ENCODE measurements at regions not wholly inside any gene's neighbourhood (a gene's known extent, or its start where the extent isn't known, plus 50 kb on each side); places are given as distances from the start of the nearest gene placed in this dataset.

GRCh38 chr1:84759756-84760155 is 69.5 kb upstream of the SSX2IP start:
- Mint-ChIP-seq H3K27me3 (peaks cover 8% of the 10 kb centered on the region), H3K9me3 (no peaks in the 10 kb centered on the region), H3K4me3 (no peak overlapping the region), H3K27ac (no peak overlapping the region), H3K4me1 (ENCODE audit: low read depth) (peaks cover 7% of the 10 kb centered on the region), H3K36me3 (ENCODE audit: low read depth) (no peaks in the 10 kb centered on the region)

GRCh38 chr1:84758968-84759491 is 68.8 kb upstream of the SSX2IP start:
- Mint-ChIP-seq H3K36me3 (ENCODE audit: low read depth) (no peaks in the 10 kb centered on the region), H3K27me3 (peaks cover 8% of the 10 kb centered on the region), H3K4me1 (ENCODE audit: low read depth) (peaks cover 7% of the 10 kb centered on the region), H3K4me3 (peak overlapping the region; percentile 56), H3K9me3 (no peaks in the 10 kb centered on the region), H3K27ac (no peak overlapping the region)

DNA sequence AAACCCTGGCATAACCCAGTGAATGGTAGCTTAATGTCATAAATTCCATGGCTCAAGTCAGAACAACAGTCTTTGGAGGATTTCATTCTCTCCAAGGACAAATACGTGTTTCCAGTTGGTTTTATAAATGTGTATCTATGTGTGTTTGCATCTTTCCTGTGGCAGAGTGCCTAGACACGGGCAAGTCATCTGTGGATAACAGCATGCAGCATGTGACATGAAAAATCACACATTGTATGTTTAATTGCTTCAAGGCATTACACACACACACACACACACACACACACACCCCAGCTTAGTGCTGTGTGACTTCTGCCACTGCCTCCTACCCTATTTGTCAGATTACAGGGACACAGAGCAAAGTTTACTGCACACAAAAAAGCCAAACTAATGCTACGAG is 68.2 kb upstream of the SSX2IP start:
- peaks cover 8% of the 10 kb centered on the region for H3K27me3 Mint-ChIP-seq
- no peak overlapping the region for H3K4me3 Mint-ChIP-seq
- no peak overlapping the region for H3K27ac Mint-ChIP-seq
- no peaks in the 10 kb centered on the region for H3K36me3 Mint-ChIP-seq (ENCODE audit: low read depth)
- no peaks in the 10 kb centered on the region for H3K9me3 Mint-ChIP-seq
- peaks cover 7% of the 10 kb centered on the region for H3K4me1 Mint-ChIP-seq (ENCODE audit: low read depth)

DNA sequence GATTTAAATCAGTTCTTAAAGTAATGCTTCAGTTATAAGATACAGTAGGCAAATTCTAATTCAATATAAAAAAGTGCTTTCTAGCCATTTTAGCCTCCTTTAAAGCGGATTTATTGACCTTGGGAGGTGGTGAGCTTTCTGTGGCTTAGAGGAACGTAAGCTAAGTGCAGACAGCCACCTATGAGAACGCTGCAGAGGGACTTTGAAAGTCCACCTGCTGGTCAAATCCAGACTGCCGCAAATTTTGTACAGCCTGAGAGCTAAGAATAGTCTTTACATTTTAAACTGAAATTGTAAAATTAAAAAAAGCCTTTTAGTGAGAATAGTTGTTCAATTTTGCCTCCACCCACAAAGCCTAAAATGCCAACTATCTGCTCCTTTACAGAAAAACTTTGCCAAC is 67.0 kb upstream of the SSX2IP start:
- no peak overlapping the region for H3K27ac Mint-ChIP-seq
- H3K4me3 Mint-ChIP-seq: no peak overlapping the region
- peaks cover 7% of the 10 kb centered on the region for H3K4me1 Mint-ChIP-seq (ENCODE audit: low read depth)
- H3K9me3 Mint-ChIP-seq: no peaks in the 10 kb centered on the region
- H3K36me3 Mint-ChIP-seq (ENCODE audit: low read depth): no peaks in the 10 kb centered on the region
- H3K27me3 Mint-ChIP-seq: peaks cover 11% of the 10 kb centered on the region

- no peaks in the 10 kb centered on the region for H3K9me3 Mint-ChIP-seq
- peaks cover 11% of the 10 kb centered on the region for H3K27me3 Mint-ChIP-seq
- no peak overlapping the region for H3K27ac Mint-ChIP-seq
- H3K36me3 Mint-ChIP-seq (ENCODE audit: low read depth): no peaks in the 10 kb centered on the region
- no peak overlapping the region for H3K4me3 Mint-ChIP-seq
- peaks cover 7% of the 10 kb centered on the region for H3K4me1 Mint-ChIP-seq (ENCODE audit: low read depth)
These were observed 66.3 kb upstream of the SSX2IP start for GRCh38 chr1:84756455-84757082.

- no peaks in the 10 kb centered on the region for H3K9me3 Mint-ChIP-seq
- no peaks in the 10 kb centered on the region for H3K36me3 Mint-ChIP-seq (ENCODE audit: low read depth)
- peaks cover 7% of the 10 kb centered on the region for H3K4me1 Mint-ChIP-seq (ENCODE audit: low read depth)
- H3K27ac Mint-ChIP-seq: no peak overlapping the region
- peaks cover 11% of the 10 kb centered on the region for H3K27me3 Mint-ChIP-seq
- H3K4me3 Mint-ChIP-seq: no peak overlapping the region
These were observed 65.7 kb upstream of the SSX2IP start for GRCh38 chr1:84756001-84756400.

GRCh38 chr1:84755216-84755615 is 65.0 kb upstream of the SSX2IP start:
- Mint-ChIP-seq H3K27ac (no peak overlapping the region), H3K4me1 (ENCODE audit: low read depth) (peaks cover 7% of the 10 kb centered on the region), H3K9me3 (no peaks in the 10 kb centered on the region), H3K4me3 (no peak overlapping the region), H3K27me3 (peaks cover 11% of the 10 kb centered on the region), H3K36me3 (ENCODE audit: low read depth) (no peaks in the 10 kb centered on the region)

GRCh38 chr1:84754386-84754703 is 64.1 kb upstream of the SSX2IP start:
- Mint-ChIP-seq H3K36me3 (ENCODE audit: low read depth) (no peaks in the 10 kb centered on the region), H3K27me3 (peaks cover 11% of the 10 kb centered on the region), H3K27ac (no peak overlapping the region), H3K4me3 (no peak overlapping the region), H3K9me3 (no peaks in the 10 kb centered on the region), H3K4me1 (ENCODE audit: low read depth) (peaks cover 7% of the 10 kb centered on the region)

DNA sequence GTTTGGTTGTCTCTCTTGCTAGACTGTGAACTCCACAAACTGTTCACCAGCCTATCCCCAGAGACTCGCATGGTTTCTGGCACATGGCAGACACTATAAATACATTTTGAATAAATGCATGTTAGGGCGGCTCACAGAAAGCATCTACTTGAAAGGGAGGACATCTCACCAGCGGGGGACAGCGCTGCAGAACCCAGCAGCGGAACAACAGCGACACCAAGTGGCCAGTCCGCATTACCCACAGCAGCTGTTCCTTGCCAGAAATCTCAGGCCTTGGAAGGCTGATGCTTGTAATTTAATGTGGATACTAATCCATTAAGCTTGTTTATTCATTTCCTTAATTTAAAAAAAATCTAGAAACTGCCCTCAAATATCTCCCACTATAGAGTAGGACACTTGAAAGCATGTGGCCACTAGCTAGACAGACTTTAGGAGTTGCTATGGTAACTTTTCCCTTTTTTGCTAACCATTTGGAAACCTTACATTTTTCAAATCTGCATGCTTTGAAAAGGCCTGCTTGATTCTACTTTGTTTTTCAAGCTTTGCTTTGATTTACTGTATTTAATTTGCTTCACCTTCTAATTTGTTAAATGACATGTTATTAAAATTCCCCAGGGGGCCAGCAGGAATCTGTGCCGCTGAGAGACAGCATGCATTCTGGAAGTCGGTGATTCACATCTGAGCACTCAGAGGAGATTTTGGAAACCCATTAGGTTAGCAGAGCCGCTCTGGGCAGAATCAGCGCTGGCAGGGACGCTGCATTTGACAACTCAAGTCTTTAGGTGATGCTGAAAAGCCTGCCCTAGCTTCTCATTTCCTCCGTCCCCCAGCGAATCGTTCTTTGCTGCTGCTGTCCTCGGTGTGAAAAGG is 63.5 kb upstream of the SSX2IP start:
- H3K36me3 Mint-ChIP-seq (ENCODE audit: low read depth): no peaks in the 10 kb centered on the region
- H3K9me3 Mint-ChIP-seq: no peaks in the 10 kb centered on the region
- H3K4me3 Mint-ChIP-seq: no peak overlapping the region
- H3K27ac Mint-ChIP-seq: no peak overlapping the region
- peaks cover 7% of the 10 kb centered on the region for H3K27me3 Mint-ChIP-seq
- H3K4me1 Mint-ChIP-seq (ENCODE audit: low read depth): peaks cover 1% of the 10 kb centered on the region

- H3K4me3 Mint-ChIP-seq: no peak overlapping the region
- peaks cover 8% of the 10 kb centered on the region for H3K27me3 Mint-ChIP-seq
- H3K27ac Mint-ChIP-seq: no peak overlapping the region
- no peaks in the 10 kb centered on the region for H3K9me3 Mint-ChIP-seq
- no peaks in the 10 kb centered on the region for H3K36me3 Mint-ChIP-seq (ENCODE audit: low read depth)
- no peaks in the 10 kb centered on the region for H3K4me1 Mint-ChIP-seq (ENCODE audit: low read depth)
These were observed 60.0 kb upstream of the SSX2IP start for GRCh38 chr1:84750110-84750730.

- Mint-ChIP-seq H3K9me3 (no peaks in the 10 kb centered on the region), H3K27ac (no peak overlapping the region)
These were observed 59.2 kb upstream of the SSX2IP start for GRCh38 chr1:84749427-84749826.

DNA sequence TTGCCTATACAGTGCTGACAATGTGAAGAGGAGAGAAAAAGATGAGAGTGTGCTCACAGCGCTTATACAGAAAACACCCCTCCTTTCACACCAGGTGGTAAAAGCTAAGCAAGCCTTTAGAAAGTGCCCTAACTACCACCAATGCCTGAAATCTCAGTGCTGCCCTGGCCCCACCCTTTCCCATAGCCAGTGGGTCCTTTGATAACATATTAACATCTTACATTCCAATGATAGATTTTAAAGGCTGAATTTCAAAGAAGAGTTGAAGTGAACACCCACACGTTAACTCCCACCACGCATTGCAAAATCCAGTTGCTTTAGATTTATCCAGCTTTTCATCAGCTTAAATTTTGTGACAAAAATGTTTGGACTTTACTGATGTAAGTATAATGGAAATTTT is 58.1 kb upstream of the SSX2IP start:
- Mint-ChIP-seq H3K27ac (no peak overlapping the region), H3K9me3 (no peaks in the 10 kb centered on the region), H3K27me3 (peaks cover 8% of the 10 kb centered on the region), H3K4me3 (no peak overlapping the region), H3K36me3 (ENCODE audit: low read depth) (no peaks in the 10 kb centered on the region), H3K4me1 (ENCODE audit: low read depth) (no peaks in the 10 kb centered on the region)

More at GRCh38 chr1:84749427-84749826, 59.2 kb upstream of the SSX2IP start:
- Mint-ChIP-seq H3K4me1 (ENCODE audit: low read depth) (no peaks in the 10 kb centered on the region), H3K36me3 (ENCODE audit: low read depth) (no peaks in the 10 kb centered on the region), H3K27me3 (peaks cover 8% of the 10 kb centered on the region), H3K4me3 (no peak overlapping the region)

- H3K4me1 Mint-ChIP-seq (ENCODE audit: low read depth): peaks cover 14% of the 10 kb centered on the region
- no peaks in the 10 kb centered on the region for H3K9me3 Mint-ChIP-seq
- no peaks in the 10 kb centered on the region for H3K36me3 Mint-ChIP-seq (ENCODE audit: low read depth)
- peaks cover 4% of the 10 kb centered on the region for H3K27me3 Mint-ChIP-seq
- no peak overlapping the region for H3K4me3 Mint-ChIP-seq
- no peak overlapping the region for H3K27ac Mint-ChIP-seq
These were observed 55.6 kb upstream of the SSX2IP start for GRCh38 chr1:84745857-84746256.

GRCh38 chr1:84743896-84744295 is 53.6 kb upstream of the SSX2IP start:
- Mint-ChIP-seq H3K27me3 (peaks cover 4% of the 10 kb centered on the region), H3K4me3 (no peak overlapping the region), H3K9me3 (no peaks in the 10 kb centered on the region), H3K27ac (no peak overlapping the region), H3K36me3 (ENCODE audit: low read depth) (no peaks in the 10 kb centered on the region), H3K4me1 (ENCODE audit: low read depth) (peaks cover 16% of the 10 kb centered on the region)

DNA sequence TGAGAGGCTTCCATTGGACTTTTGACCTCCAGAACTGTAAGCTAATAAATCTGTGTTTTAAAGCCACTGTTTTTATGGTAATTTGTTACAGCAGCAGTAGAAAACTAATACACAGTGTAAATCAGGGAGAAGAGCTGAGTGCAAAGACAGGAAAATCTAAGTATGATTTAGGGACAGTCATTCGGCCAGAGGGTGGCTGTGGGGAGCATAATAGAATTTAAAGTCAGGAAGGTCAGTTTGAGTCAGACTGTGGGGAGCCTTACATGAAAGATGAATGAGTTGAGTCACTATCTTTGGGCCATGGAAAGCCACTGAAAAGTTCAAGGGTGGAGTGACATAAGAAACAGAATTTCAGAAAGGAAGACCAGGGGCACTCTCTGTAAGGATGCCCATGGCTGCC is 52.4 kb upstream of the SSX2IP start:
- no peak overlapping the region for H3K27ac Mint-ChIP-seq
- no peaks in the 10 kb centered on the region for H3K9me3 Mint-ChIP-seq

More for the DNA sequence above, 52.4 kb upstream of the SSX2IP start:
- no peaks in the 10 kb centered on the region for H3K36me3 Mint-ChIP-seq (ENCODE audit: low read depth)
- peaks cover 16% of the 10 kb centered on the region for H3K4me1 Mint-ChIP-seq (ENCODE audit: low read depth)
- H3K4me3 Mint-ChIP-seq: no peak overlapping the region
- H3K27me3 Mint-ChIP-seq: no peaks in the 10 kb centered on the region
